ENCODE measurements at regions not wholly inside any gene's neighbourhood (a gene's known extent, or its start where the extent isn't known, plus 50 kb on each side); places are given as distances from the start of the nearest gene placed in this dataset.

- no peak for TF ChIP-seq SP1 (IDR thresholded peaks at IDR 0.05)
- TF ChIP-seq FOXM1 (IDR thresholded peaks at IDR 0.05; ENCODE audit: borderline replicate concordance), result no peak
- no peak for TF ChIP-seq NFRKB (IDR thresholded peaks at IDR 0.05)
- TF ChIP-seq L3MBTL2 (conservative IDR thresholded peaks at IDR 0.05), result no peak
- no peak for TF ChIP-seq ARNT (IDR thresholded peaks at IDR 0.05)
- no peak for DNase-seq (ENCODE audit: extremely low spot score)
- ChIA-PET CTCF (interaction anchor here (0.5 kb wide), 1 partner anchor 117 kb away, joined by 3 read pairs; no protein-coding TSS in a partner anchor), POLR2A (interaction anchor here (0.6 kb wide), 1 partner anchor 13 kb away, joined by 3 read pairs; no protein-coding TSS in a partner anchor)
Observed at GRCh38 chr5:17163221-17163620, 54.2 kb upstream of the BASP1 start.

GRCh38 chr5:17167171-17167891, 50.1 kb upstream of the BASP1 start:
- DNase-seq (ENCODE audit: extremely low spot score), result no peak
- no peak for TF ChIP-seq L3MBTL2 (conservative IDR thresholded peaks at IDR 0.05)
- TF ChIP-seq ARNT (IDR thresholded peaks at IDR 0.05), result no peak
- no peak for TF ChIP-seq CTBP1 (IDR thresholded peaks at IDR 0.05; ENCODE audit: borderline replicate concordance)
- TF ChIP-seq ZNF384 (IDR thresholded peaks at IDR 0.05), result no peak
- TF ChIP-seq HDGF (IDR thresholded peaks at IDR 0.05; ENCODE audit: borderline replicate concordance), result no peak
- TF ChIP-seq NFRKB (IDR thresholded peaks at IDR 0.05), result no peak
- TF ChIP-seq TARDBP (IDR thresholded peaks at IDR 0.05), result no peak
- no peak for TF ChIP-seq FOXM1 (IDR thresholded peaks at IDR 0.05; ENCODE audit: borderline replicate concordance)
- TF ChIP-seq ELF4 (IDR thresholded peaks at IDR 0.05), result no peak
- no peak for TF ChIP-seq SP1 (IDR thresholded peaks at IDR 0.05)
- TF ChIP-seq FOXA1 (IDR thresholded peaks at IDR 0.05), result no peak
- TF ChIP-seq BHLHE40 (IDR thresholded peaks at IDR 0.05; ENCODE audit: borderline replicate concordance), result no peak
- no peak for TF ChIP-seq FOXK2 (IDR thresholded peaks at IDR 0.05)
- TF ChIP-seq SUZ12 (IDR thresholded peaks at IDR 0.05), result no peak
- ChIA-PET POLR2A (interaction anchor here (0.8 kb wide), 1 partner anchor 15 kb away, joined by 3 read pairs; no protein-coding TSS in a partner anchor), CTCF (interaction anchor here (0.9 kb wide), 1 partner anchor 15 kb away, joined by 3 read pairs; no protein-coding TSS in a partner anchor)

All from HEK293T (cell line).